WTC11 (cell line): ENCODE measurements at regions not wholly inside any gene's neighbourhood (a gene's known extent, or its start where the extent isn't known, plus 50 kb on each side); places are given as distances from the start of the nearest gene placed in this dataset.

Source experiments
- FOXK1 ChIP-seq: sonication (generic); formaldehyde crosslinking; IDR thresholded peaks from 2 replicates; pipeline ENCODE4 v1.8.0; 2022; ENCODE audit warnings: mild to moderate bottlenecking, moderate library complexity, missing genetic modification reagents
- TCF7 ChIP-seq: sonication (generic); formaldehyde crosslinking; IDR thresholded peaks from 2 replicates; pipeline ENCODE4 v1.8.0; 2022; ENCODE audit warnings: mild to moderate bottlenecking, low read depth, missing genetic modification reagents, moderate library complexity
- TP53 ChIP-seq: sonication (generic); formaldehyde crosslinking; IDR thresholded peaks from 2 replicates; pipeline ENCODE4 v1.8.1; 2023; ENCODE audit warnings: mild to moderate bottlenecking, missing genetic modification reagents
- TF ChIP-seq, protein P1 (sequence below): sonication (generic); formaldehyde crosslinking; IDR thresholded peaks from 2 replicates; pipeline ENCODE4 v1.8.0; 2022; ENCODE audit warnings: mild to moderate bottlenecking, missing genetic modification reagents
- TF ChIP-seq, protein P2 (sequence below): fragments of 200-600 bp; IDR thresholded peaks from 2 replicates; pipeline ENCODE4 v1.8.0; 2022; ENCODE audit warnings: antibody characterized with exemption
- TF ChIP-seq, protein P3 (sequence below): sonication (generic); formaldehyde crosslinking; conservative IDR thresholded peaks from 2 replicates; pipeline ENCODE4 v1.8.1; 2023; ENCODE audit warnings: mild to moderate bottlenecking, low read depth, missing genetic modification reagents, moderate library complexity
- TF ChIP-seq, protein P4 (sequence below): sonication (generic); formaldehyde crosslinking; IDR thresholded peaks from 2 replicates; pipeline ENCODE4 v1.8.0; 2023; ENCODE audit warnings: missing genetic modification reagents, mild to moderate bottlenecking, borderline replicate concordance

DNA sequence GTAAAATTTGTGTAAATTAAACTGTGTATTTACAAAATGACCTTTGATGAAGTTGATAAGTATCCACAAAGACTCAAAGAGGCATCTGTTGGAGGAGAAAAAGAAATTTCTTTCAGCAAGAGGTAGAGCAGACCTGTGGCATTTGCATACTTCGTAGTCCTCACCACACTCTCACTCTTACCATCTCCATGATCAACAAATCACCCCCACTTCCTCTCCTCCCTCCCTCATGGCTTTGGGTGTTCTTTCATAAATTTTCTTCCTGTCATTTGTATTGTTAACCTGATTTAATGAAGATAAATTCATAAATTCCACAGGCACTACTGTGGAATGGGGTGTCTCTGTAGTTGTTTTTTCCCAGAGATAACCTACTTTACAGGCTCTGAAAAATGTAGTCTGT is 366.5 kb downstream of the ZNF674 start:
- TF ChIP-seq, protein P1, sequence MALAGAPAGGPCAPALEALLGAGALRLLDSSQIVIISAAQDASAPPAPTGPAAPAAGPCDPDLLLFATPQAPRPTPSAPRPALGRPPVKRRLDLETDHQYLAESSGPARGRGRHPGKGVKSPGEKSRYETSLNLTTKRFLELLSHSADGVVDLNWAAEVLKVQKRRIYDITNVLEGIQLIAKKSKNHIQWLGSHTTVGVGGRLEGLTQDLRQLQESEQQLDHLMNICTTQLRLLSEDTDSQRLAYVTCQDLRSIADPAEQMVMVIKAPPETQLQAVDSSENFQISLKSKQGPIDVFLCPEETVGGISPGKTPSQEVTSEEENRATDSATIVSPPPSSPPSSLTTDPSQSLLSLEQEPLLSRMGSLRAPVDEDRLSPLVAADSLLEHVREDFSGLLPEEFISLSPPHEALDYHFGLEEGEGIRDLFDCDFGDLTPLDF (CRISPR knock-in tag): no peak
- TF ChIP-seq, protein P2, sequence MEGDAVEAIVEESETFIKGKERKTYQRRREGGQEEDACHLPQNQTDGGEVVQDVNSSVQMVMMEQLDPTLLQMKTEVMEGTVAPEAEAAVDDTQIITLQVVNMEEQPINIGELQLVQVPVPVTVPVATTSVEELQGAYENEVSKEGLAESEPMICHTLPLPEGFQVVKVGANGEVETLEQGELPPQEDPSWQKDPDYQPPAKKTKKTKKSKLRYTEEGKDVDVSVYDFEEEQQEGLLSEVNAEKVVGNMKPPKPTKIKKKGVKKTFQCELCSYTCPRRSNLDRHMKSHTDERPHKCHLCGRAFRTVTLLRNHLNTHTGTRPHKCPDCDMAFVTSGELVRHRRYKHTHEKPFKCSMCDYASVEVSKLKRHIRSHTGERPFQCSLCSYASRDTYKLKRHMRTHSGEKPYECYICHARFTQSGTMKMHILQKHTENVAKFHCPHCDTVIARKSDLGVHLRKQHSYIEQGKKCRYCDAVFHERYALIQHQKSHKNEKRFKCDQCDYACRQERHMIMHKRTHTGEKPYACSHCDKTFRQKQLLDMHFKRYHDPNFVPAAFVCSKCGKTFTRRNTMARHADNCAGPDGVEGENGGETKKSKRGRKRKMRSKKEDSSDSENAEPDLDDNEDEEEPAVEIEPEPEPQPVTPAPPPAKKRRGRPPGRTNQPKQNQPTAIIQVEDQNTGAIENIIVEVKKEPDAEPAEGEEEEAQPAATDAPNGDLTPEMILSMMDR: no peak
- TF ChIP-seq, protein P3, sequence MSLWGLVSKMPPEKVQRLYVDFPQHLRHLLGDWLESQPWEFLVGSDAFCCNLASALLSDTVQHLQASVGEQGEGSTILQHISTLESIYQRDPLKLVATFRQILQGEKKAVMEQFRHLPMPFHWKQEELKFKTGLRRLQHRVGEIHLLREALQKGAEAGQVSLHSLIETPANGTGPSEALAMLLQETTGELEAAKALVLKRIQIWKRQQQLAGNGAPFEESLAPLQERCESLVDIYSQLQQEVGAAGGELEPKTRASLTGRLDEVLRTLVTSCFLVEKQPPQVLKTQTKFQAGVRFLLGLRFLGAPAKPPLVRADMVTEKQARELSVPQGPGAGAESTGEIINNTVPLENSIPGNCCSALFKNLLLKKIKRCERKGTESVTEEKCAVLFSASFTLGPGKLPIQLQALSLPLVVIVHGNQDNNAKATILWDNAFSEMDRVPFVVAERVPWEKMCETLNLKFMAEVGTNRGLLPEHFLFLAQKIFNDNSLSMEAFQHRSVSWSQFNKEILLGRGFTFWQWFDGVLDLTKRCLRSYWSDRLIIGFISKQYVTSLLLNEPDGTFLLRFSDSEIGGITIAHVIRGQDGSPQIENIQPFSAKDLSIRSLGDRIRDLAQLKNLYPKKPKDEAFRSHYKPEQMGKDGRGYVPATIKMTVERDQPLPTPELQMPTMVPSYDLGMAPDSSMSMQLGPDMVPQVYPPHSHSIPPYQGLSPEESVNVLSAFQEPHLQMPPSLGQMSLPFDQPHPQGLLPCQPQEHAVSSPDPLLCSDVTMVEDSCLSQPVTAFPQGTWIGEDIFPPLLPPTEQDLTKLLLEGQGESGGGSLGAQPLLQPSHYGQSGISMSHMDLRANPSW: no peak
- TF ChIP-seq, protein P4, sequence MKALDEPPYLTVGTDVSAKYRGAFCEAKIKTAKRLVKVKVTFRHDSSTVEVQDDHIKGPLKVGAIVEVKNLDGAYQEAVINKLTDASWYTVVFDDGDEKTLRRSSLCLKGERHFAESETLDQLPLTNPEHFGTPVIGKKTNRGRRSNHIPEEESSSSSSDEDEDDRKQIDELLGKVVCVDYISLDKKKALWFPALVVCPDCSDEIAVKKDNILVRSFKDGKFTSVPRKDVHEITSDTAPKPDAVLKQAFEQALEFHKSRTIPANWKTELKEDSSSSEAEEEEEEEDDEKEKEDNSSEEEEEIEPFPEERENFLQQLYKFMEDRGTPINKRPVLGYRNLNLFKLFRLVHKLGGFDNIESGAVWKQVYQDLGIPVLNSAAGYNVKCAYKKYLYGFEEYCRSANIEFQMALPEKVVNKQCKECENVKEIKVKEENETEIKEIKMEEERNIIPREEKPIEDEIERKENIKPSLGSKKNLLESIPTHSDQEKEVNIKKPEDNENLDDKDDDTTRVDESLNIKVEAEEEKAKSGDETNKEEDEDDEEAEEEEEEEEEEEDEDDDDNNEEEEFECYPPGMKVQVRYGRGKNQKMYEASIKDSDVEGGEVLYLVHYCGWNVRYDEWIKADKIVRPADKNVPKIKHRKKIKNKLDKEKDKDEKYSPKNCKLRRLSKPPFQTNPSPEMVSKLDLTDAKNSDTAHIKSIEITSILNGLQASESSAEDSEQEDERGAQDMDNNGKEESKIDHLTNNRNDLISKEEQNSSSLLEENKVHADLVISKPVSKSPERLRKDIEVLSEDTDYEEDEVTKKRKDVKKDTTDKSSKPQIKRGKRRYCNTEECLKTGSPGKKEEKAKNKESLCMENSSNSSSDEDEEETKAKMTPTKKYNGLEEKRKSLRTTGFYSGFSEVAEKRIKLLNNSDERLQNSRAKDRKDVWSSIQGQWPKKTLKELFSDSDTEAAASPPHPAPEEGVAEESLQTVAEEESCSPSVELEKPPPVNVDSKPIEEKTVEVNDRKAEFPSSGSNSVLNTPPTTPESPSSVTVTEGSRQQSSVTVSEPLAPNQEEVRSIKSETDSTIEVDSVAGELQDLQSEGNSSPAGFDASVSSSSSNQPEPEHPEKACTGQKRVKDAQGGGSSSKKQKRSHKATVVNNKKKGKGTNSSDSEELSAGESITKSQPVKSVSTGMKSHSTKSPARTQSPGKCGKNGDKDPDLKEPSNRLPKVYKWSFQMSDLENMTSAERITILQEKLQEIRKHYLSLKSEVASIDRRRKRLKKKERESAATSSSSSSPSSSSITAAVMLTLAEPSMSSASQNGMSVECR: no peak
- TF ChIP-seq TP53 (CRISPR knock-in tag) (no peak), FOXK1 (CRISPR knock-in tag) (no peak), TCF7 (CRISPR knock-in tag) (no peak)
